ENCODE measurements at regions not wholly inside any gene's neighbourhood (a gene's known extent, or its start where the extent isn't known, plus 50 kb on each side); places are given as distances from the start of the nearest gene placed in this dataset.

DNA sequence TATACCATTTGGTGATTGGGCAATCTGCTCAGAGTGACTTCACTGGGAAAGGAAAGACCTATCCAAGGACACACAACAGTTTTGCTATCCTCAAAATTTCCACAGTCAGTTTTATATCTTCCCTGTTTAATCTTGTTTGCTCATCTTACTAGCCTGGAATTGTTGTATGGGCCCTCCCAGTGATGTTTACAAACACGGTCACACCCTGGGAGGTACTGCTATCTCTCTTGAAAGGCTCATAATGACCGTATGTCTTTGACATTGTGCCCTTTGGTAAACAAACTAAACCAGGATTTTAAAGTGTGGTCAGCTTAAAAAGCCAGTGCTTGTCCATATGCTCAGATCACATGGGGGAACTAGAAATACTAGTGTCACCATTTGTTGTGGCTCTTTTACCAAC is 277.0 kb downstream of the CDH2 start:
- no peak for DNase-seq

DNA sequence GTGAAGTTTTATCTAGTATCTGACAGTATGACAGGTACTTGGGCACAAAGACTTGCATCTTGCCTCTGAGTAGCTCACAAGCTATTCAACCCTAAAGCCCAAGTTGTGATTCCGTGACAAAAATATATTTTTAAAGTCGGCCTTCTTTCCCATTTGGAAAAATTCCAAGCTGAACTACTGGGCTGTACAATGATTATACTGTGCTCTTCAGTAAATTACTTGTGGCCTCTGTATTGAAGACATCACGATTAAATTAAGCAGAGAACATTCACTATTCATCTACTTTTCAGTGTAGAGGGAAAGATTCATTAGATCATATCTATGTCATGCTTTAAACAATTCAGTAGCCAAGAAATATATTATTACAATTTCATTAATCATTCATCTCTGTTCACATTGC is 282.2 kb downstream of the CDH2 start:
- no peak for DNase-seq

DNA sequence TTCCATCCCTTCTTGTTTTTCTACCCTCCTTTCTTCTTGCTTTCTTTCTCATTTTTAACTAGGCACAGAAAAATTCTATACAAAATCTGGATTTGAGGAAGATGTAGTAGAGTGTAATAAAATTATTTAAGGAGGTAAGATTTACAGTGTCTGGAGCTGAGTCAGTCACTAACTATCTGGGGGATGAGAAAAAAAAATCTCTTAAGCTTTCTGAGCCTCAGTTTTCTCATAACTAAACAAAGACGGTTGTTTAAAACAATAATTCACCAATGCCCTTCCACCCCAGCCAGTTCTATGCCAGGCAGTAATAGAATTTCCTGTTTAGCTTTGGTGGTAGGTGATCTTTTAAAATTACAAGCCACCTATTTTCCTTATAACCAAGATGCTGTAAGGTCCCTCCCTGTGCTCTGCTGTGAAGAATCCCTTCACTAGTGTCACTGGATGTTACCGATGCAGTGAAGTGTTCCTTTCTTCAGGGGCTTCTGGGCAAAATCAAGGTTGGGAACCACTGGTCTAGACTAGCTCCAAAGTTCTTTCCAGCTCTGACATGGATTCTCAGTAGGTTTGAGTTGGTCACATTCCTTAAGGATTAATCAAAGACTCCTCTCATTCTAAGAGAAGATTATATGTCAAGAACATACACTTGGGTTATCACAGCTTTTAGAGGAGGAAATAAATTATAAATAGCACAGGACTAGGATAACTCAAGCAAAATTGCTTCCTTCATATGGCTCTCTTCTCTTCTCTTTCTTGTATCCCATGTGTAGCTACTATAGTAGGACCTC is 289.0 kb downstream of the CDH2 start:
- DNase-seq, result no peak

DNA sequence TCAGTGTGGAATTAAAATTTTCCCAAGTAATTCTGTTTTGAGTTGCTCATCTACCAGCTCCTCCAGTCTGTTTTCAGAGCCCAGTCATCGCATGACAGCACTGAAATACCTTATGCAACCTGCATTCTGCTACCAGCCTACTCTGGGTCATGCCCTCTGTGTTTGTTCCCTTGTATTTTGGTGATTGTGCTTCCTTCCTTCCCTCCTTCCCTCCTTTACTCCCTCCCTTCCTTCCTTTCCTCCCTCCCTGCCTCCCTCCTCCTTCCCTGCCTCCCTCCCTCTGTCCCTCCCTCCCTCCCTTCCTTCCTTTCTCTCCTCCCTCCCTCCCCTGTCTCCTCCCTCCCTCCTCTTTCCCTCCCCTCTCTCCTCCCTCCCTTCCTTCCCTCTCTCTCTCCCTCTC is 289.6 kb downstream of the CDH2 start:
- DNase-seq, result no peak

DNA sequence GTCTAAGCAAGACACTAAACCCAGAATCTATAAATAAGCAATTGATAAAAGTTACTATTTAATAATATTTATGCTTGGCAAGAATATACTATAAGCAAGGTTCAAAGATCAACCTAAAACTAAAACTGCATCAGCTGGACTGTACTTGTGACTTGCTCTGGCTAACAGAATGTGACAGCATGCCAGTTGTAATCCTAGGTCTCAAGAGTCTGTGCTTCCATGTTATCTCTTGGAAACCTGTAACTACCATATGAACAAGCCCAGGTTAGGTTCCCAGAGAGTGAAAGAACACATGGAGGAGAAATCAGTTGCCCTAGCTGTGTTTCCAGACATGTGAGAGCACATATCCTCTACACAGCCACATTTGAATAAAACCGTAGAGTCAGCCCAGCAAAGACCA is 297.4 kb downstream of the CDH2 start:
- DNase-seq, result no peak

DNA sequence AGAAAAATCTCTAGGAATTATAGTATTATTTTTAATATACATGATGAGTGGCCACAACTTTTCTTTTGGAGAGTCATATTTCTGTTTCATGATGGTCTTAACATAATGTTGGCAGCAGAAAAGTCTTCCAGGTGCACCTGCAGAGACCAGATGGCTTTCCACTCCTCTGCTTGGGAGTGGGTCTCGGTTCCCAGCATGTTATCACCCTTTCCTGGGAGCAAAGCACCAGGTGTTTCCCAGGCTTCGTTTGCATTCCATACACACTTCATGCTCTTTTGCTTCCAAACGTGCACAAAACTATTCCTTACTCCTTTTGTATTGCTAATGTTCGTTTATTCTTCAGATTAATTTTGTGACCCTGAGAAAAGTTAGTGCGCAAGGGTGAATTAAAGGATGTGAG is 305.2 kb downstream of the CDH2 start:
- no peak for DNase-seq

DNA sequence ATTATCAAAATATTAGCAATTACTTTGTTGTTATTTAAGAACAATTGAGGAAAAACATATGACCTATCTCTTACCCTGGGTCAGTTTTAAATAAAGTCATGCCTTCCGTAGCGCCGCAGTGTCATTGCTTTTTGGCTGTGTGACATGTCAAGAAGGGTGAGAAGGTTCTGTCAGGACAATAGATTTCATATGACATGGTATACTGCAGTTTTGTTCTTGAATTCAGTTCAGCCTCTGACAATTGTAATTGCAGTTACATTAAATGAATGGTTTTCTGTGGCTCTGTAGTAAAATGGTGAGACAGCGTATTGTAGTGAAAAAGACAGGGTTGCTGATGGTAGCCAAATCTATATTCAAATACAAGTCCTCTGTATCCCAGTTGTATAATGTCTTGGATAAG is 307.2 kb downstream of the CDH2 start:
- DNase-seq, result no peak

DNA sequence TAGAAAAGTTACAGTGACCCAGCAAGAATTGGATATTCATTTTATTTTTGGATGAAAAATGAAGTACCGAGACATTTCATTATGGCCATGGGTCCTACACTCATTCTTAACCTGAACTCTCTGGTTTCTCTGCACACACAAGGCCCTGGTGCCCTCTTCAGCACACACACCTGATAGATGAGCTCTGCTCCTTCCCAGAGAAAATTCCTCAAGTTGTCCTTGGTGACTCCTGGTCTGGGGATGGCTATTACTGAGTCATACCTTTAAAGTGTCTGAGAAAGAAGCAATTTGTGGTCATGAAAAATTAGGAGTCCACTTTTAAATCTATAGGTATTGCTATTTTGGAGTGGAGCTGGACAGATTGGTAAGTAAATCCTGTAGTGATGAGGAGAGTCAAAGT is 311.5 kb downstream of the CDH2 start:
- DNase-seq, result no peak

DNA sequence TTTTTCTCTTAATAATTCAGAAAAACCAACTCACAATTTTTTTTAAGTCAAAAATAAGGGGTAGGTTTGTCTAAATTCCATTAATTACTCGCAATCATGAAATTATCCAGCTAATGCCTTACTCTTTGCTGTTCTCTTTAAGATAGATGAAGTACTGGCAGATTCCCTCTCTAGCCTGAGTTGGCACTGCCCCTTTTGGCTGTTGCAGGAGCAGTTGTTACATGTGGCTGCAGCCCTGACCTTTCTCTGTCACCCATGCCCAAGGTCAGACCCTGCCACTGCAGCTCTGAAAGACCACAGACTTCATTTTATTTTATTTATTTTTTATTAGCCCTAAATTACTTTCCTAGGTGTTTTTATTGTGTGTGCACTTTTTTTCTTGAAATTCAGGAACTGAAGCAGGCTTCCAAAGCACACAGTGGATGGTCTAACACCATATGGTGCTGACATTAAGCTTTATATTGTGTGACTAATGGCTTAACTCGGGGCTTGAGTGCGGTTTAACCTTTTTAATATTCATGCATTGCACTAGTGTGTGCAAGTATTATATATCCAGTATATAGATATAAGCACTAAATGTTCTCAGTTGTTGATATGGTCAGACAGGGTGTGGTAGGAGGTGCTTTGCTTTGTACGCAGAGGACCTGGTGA is 313.0 kb downstream of the CDH2 start:
- DNase-seq, result no peak

DNA sequence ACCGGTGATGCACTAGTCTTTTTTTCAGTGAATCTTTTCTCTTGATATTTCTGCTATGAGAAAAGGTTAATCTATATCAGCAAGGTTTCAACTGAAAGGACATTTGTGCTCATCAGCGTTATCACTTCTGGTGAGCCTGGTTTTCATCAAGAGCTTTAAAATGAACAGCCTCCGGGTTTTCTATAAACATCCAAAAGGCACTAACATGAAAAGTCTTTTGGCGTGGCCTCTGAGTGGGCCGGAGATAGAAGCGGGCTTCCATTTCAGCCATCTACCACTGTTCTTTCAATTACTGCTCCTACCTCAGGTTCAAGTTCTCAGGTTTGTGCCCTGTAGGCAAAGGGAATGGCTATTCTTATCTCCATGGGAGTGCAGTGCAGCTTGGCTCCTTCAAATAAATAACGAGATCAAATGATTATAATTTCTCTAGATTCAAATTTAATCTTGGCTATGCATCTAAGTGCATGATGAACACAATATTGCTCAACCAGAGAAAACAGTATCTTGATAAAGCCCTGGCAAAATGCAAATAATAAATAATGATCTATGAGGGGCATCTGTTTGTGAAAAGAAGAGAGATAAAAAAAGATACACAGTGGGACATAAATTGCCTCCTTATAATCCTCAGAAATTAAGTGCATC is 314.8 kb downstream of the CDH2 start:
- no peak for DNase-seq

DNA sequence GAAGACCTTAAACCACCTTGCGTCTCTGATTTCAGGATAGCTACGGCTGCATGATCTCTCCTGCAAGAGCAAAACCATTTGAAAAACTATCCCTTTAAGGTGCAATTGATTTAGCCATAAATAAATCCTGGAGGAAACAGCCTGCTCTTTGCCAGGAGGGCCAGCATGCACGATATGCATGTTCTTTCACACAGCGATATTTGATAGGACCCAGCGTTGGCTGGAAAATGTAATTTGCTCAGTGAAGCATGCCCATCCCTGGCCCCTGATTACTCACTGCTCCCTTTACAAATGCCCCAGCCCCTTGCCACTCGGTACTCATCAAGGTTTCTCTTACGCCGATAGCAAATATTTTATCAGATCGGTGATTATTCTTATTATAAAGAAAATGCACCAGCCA is 315.4 kb downstream of the CDH2 start:
- peak; percentile 38 for DNase-seq

DNA sequence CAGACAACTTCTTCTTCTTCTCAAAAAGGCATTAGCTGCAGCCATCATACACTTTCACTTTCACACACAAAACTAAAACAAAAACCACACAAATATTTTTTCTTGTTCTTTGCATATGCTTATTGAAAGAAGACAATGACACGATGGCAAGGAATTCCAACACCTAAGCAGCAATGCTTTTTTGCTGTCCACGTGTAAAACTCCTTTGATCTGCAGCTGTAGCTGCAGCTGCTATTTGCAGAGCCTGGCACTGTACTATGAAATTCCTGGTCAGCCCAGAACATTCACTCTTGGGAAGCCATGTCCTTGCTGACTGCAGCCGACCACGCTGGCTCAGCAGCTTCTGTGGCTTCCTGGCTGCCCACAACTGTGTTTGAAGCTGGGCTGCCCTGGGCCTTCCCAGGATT is 316.2 kb downstream of the CDH2 start:
- peak; percentile 70 for DNase-seq

DNA sequence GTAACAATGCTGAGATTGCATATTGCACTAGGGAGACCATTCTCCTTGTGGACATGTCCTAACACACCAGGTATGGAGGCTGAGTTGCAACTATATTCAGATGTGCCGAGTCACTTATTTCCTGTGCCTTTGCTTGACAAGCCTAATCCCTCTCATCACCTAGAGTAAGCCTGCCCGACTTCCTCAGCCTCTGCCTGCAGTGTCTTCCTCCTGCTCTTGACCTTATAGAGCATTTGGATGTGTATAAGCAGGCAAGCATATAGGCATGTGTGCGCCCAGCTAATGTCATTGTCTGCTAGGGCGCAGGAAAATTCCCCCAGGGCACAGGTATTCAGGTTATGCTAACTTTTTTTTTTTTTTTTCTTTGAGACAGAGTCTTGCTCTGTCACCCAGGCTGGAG is 316.9 kb downstream of the CDH2 start:
- no peak for DNase-seq

DNA sequence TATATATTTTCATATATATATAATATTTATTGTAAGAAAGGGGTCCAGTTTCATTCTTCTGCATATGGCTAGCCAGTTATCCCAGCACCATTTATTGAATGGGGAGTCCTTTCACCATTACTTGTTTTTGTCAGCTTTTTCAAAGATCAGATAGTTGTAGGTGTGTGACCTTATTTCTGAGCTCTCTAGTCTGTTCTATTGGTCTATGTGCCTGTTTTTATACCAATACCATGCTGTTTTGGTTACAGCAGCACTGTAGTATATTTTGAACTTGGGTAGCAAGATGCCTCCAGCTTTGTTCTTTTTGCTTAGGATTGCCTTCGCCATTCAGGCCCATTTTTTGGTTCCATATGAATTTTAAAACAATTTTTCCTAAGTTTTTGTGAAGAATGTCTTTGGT is 320.1 kb downstream of the CDH2 start:
- no peak for DNase-seq

DNA sequence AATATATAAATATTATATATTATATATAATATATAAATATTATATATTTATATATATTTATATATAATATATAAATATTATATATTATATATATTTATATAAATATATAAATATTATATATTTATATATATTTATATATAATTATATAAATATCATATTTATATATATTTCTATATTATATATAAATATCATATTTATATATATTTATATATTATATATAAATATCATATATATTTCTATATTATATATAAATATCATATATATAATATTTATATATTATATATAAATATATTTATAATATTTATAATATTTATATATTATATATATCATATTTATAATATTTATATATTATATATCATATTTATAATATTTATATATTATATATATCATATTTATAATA is 321.4 kb downstream of the CDH2 start:
- no peak for DNase-seq

DNA sequence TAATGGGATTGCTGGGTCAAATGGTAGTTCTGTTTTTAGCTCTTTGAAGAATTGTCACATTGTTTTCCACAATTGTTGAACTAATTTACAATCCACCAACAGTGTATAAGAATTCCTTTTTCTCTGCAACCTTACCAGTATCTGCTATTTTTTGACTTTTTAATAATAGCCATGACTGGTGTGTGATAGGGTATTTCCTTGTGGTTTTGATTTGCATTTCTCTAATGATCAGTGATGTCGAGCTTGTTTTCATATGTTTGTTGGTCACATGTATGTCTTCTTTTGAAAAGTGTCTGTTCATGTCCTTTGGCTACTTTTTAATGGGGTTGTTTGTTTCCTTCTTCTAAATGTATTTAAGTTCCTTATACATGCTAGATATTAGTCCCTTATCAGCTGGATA is 322.3 kb downstream of the CDH2 start:
- no peak for DNase-seq

DNA sequence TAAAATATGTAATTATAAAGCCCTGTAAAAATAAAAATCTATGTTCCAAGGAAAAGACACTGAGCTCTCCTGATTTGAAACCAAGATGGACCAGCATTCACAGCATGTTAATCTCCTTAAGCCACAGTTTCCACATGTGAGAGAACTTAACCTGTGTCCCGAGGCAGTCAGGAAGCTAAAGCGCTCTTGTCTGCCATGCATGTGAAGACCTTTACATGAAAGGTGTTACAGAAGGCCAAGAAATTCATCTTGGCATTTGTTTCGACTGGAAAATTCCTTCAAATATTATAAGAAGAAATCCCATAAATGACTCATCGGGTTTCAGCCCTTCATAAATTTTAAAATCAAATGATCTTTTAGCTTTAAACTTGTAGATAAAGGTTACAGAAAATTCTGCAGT is 328.6 kb downstream of the CDH2 start:
- no peak for DNase-seq

DNA sequence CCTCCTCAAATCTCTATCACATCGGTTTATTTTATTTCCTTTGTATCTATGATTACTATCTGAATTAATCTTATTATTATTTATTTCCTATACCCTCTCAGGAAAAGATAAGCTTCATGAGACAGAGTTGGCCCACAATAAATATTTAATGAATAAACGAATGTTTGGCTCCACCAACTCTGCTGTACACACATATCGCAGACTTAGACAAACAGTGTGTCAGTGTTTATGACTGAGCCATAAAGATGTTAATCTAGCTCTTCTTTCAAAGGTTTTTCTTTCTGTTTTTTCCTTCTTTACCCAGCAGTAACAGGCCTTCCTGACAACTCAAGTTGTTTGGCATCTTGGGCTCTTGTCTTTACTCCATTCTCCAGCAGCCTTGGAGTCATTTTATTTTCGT is 329.5 kb downstream of the CDH2 start:
- no peak for DNase-seq

DNA sequence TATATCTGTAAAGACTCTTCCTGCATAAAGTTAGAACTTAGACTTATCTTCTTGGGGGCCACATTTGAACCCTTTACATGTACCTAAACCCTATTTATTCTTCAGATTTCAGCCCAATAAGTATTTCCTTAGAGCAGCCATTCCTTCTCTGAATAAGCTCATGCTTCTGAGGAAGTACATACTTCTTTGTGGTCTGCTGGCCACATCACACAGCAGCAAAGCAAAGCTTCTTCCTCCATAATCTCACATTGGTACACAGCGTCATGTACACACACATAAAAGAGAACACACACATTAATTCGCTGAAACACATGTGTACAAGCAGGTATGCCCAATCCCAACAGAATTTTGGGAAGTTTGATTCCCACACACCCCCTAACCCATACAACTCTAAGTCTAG is 331.0 kb downstream of the CDH2 start:
- DNase-seq, result no peak

DNA sequence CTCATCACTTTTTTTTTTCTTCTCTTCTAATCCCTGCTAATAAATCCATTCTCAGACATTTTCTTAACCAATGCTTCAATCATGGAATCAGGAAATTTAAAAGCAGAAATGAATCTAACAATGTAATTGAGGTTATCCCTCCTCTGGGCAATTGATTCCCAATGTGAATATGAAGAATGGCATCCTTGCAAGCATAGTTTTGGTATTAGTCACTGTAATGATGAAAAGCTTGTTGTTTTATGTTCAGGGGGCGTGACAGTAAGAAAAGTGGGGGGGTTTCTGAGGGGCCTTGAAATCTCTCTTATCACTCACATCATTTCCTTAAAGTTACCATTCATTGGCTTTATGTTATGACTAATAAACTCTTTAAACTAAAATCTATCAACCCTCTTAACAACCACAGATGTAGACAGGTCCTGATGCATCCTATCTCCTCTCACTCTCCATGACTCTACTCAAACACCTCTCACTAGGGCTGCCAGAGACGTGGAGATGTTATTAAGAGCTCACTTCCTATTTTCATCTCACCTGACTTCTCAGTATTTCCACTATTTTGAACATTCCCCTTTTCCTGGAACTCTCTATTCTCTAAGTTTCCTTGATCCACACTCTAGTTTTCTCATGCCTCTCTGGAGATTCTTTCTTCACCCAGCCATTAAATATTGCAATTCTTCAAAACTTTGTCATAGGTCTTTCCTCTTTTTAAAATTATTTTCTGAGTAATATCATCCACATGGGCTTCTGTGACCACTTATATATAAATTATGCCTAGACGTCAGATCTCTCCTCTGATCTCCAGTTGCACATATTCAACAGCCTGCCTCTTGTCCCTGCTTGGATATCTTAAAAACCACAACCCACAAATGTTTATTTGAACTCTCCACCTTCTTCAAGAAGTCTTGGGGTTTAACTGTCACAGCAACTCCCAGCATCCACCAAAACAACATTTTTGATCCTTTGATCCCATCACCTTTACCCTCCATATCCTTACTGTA is 332.9 kb downstream of the CDH2 start:
- no peak for DNase-seq

DNA sequence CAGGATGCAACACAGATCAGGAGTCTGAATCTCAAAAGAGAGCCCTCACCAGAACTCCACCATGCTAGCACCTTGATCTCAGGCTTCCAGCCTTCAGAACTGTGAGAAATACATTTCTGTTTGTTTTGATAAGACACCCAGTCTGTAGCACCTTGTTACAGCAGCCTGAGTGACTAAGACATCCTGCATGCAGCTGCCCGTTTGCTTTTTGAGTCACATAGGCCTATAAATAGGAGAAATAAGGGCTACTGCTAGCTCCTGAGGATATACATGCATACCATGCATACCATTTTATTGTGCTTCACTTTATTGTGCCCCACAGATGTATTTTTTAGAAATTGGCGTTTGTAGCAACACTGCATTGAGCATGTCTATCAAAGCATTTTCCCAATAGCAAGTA is 337.8 kb downstream of the CDH2 start:
- no peak for DNase-seq

DNA sequence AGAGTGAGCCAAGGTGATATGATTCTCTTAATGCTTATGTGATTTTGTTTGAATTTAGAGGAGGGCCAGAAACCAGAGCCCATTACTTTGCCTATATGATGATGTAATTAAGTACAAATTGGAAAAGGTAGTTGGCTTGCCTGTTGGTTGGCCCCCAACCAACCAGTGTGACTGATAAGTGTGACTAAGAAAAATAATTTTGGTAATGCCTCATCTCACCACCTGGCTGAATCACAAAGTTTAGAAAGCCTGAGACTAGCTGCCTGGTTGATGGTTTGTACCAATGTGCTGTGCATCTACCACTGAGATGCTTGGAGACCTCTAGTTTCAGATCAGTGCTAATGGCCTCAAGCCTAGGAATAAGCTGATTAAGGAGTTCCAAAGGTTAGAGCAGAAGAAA is 338.7 kb downstream of the CDH2 start:
- DNase-seq, result no peak

DNA sequence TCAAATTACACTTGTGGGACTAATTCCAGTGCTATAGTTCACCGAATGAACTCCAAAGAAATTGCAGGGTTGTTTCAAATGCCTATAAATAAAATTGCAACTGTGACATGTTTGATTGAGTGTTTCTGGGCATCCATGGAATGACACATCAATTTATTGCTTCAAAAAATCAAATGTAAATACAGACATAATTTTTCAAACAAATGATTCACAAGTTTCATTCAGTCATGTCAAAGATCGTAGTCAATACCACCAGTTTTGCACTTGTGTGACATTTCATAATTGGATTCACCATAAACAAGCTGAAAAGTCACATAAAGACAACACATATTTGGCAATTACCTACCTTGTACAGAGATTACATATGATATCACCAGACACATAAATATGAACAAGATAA is 350.8 kb downstream of the CDH2 start:
- no peak for DNase-seq

All from right hindlimb (tissue), 1 donor.